ENCODE measurements at regions not wholly inside any gene's neighbourhood (a gene's known extent, or its start where the extent isn't known, plus 50 kb on each side); places are given as distances from the start of the nearest gene placed in this dataset.

GRCh38 chr4:136917312-136918110, 614.8 kb downstream of the PCDH18 start:
- no peak for DNase-seq

DNA sequence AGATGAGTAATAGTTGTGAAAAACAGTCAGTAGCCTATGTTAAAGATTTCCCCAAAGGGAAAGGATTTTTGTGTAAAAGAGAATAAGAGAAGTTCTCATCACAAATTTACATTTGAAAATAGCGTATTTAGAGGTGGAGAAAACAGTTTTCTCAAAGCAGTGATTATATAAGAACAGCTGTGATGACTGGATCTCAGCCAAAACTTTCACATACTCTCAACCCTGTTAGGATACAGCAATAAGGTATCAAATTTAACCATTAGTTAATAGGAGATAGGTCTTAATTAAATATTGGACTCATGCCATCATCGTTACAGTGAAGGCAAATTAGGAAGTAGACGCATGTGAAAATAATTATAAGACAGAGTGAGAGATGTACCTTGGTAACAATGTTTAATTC, 622.7 kb downstream of the PCDH18 start:
- peak; percentile 3 for DNase-seq

DNA sequence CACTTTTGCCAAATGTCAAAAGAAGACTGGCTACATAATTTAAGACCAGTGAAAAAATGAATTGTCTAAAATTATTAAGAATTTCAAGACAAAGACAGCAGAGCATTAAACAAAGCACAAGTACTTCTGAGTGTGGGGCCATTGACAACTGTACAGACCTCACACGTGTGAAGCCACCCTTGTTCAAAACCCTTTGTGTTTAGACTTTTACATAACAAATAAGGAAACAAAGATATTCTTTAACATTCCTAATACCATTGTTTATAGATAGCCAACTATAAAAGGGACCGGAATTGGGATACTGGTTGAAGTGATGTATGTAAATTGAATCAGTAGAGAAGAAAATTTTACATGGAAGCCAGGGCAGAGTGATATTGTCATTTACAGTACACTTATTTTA, 624.2 kb downstream of the PCDH18 start:
- no peak for DNase-seq

- DNase-seq, result no peak
Measured at GRCh38 chr4:136900696-136901095, 631.6 kb downstream of the PCDH18 start.

- DNase-seq, result no peak
Measured at GRCh38 chr4:136898590-136899248, 633.6 kb downstream of the PCDH18 start.

GRCh38 chr4:136893573-136893972, 638.7 kb downstream of the PCDH18 start:
- DNase-seq, result no peak

DNA sequence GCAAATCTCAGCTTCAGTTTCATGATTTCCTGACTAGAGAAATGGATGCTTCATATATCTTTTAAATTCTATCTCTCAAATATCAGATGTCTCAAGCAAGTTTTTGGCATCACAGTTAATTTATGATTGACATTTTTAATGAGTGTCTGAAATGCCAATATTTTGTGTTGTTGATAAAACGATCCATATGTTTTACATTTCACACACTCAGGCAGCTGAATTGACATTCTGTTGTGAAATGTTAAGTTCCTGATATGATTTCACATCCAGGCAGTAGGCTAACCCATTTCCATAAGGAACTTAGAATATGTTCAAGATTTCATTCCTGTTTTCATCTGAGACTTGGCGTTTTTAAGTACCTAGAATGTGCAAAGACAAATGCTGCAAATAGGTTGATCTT, 650.6 kb downstream of the PCDH18 start:
- DNase-seq, result no peak

DNA sequence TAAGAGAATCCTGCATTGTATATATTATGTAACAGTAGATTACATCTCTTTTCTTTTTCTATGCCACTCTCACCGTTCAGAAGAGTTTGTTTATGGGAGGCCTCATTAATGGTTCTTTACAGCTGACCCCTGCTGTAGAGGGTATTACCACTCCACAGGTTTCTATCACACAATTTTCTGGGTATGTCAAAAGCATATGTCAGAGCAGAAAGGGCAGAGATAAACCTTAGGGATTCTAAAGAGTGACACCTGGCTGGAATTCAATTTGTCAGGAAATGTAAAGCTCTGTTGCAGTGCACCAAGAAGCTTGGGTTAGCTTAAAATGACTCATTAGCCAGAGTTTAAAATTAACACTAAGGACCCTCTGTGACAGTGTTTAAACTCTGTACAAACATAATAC, 658.7 kb downstream of the PCDH18 start:
- DNase-seq, result no peak

DNA sequence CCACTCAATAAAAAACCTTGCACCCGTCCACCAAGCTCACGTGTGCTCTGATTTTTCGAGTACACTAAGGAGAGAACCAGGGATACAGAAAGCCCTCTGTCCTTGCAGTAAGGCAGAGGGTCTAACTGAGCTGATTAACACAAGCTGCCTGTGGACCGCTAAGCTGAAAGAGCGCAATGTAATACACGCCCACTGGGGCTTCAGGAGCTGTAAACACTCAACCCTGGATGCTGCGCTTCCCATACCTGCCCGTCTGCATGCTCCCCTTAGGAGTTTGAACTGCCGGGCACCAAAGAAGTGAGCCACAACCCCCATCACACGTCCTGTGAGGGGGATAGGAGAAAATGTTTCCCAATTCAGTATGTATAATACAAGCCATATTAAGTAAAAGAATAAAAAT, 664.8 kb downstream of the PCDH18 start:
- no peak for DNase-seq

DNA sequence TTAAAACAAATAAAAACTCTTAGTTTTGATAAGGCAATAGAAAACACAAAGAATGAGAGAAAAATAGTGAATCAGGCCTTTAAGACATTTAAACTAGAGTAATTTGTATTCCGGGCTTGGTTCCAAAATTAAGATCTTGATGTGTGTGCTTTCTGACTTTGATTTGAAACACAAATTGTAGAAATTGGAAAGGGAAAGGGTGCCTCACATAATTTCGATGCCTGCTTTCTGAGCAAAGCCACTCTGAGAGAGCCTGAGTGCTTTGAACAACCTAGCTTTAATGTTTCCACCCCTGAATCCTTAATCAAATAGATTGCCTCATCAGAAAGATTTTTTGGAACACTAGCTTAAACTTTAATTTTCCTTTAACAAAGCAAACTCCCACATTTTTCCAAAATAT, 666.8 kb downstream of the PCDH18 start:
- DNase-seq, result no peak

GRCh38 chr4:136864604-136865185, 667.6 kb downstream of the PCDH18 start:
- DNase-seq, result peak; percentile 62

- peak; percentile 3 for DNase-seq
Measured at GRCh38 chr4:136863756-136864155, 668.5 kb downstream of the PCDH18 start.

DNA sequence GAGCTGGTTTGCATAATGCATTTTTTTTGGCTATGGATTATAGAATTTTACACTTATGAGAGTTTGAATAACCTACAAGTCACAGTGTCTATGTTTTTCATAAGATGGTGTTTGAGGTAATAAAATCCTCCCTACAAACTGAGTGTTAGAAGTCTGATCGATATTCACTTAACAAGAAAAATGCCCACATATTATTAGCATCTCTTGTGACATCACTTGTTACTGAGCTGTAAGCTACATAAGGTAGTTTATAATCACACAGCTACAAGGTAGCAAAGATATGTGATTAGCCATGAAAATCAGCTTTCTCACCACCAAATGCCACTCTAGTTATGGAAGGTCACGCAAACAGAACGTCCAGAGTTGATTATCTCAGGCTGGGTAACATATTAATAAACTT, 669.6 kb downstream of the PCDH18 start:
- DNase-seq, result no peak

- no peak for DNase-seq
Measured at GRCh38 chr4:136861091-136861490, 671.2 kb downstream of the PCDH18 start.

- no peak for DNase-seq
Measured at GRCh38 chr4:136858903-136859302, 673.4 kb downstream of the PCDH18 start.

DNA sequence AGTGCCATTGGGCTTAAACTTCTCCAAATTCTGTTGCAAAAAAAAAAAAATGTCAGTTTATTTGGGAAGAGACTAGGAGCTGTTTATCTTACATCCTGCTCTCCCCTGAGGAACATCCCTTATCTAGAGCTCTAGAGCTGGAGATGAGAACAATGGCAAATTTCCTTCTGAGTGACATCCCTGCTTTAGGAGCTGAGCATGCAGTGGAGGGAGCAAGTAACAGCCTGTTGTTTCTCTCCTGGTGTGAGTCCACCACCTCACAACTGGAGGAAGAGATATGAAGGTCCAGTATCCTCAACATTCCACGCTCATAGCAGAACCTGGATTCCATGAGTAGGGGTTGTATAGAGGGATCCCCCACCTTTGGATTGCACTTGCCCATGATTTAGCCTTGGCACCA, 676.4 kb downstream of the PCDH18 start:
- no peak for DNase-seq

- DNase-seq, result no peak
Measured at GRCh38 chr4:136850446-136850845, 681.8 kb downstream of the PCDH18 start.

GRCh38 chr4:136847881-136848621, 684.2 kb downstream of the PCDH18 start:
- no peak for DNase-seq

GRCh38 chr4:136841526-136841925, 690.8 kb downstream of the PCDH18 start:
- DNase-seq, result no peak

- DNase-seq, result no peak
Measured at GRCh38 chr4:136838607-136839006, 693.7 kb downstream of the PCDH18 start.

GRCh38 chr4:136831553-136831952, 700.7 kb downstream of the PCDH18 start:
- no peak for DNase-seq

DNA sequence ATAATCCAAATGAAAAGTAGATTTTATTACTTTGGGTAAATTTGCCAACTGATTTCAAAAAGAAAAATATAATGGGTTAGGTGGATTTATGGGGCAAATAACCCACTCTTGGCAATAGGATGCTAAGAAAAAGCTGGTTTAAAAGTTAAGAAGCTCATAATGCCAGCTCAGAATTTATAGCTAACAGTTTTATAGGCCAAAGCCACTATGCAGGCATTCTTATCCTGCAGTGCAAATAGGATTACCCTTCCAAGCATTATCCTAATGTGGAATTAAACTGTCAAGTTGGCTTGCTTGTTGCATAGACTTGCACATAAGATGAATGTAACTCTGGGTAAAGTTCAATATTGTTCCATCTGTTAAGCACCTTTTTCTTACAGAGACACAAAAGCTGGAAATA, 703.0 kb downstream of the PCDH18 start:
- DNase-seq, result no peak

- no peak for DNase-seq
Measured at GRCh38 chr4:136823020-136823419, 709.3 kb downstream of the PCDH18 start.

Measured in NCI-H510A treated with DMSO at 0.1 percent for 48 hours (cell line).